ENCODE measurements at regions not wholly inside any gene's neighbourhood (a gene's known extent, or its start where the extent isn't known, plus 50 kb on each side); places are given as distances from the start of the nearest gene placed in this dataset.

DNA sequence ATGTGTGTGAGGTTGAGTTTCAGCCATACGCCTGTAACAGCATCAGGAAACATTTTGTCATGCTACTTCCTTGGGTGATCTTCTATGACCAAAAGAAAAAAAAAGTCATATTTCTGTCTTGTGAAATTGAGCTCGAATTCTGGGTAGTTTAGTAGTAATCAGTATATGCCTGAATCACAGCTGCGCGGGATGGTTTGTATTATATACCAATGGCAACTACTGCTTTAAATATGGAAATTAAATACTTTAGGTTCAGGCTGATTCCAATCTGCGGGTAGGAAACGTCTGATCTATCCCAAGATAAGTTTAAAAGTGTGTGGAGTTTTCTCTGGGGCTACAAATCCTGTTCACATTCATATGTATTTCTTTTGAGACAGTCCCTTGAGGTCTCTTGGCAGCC, 115.6 kb upstream of the FERMT1 start:
- H3K4me3 ChIP-seq (ENCODE audit: low read depth in 1 of 3, low read length in 3 of 3), result no peak overlapping the region
- DNase-seq (ENCODE audit: low spot score), result no peak
- 68% methylated on average over 6 of the region's 6 CpGs for WGBS
- no peaks in the 10 kb centered on the region for H3K4me1 ChIP-seq (ENCODE audit: control insufficient read depth in 4 of 4, insufficient read depth in 4 of 4, low read length in 3 of 4)
- H3K36me3 ChIP-seq (ENCODE audit: control insufficient read depth in 4 of 4, insufficient read depth in 3 of 4, low read depth in 1 of 4, low read length in 3 of 4), result no peaks in the 10 kb centered on the region
- no peak for TF ChIP-seq CTCF (IDR thresholded peaks at IDR 0.05; ENCODE audit: low read depth, low read length, missing input control)
- no peak for TF ChIP-seq FOXA1 (IDR thresholded peaks at IDR 0.05)
- no peak for TF ChIP-seq ATF3 (IDR thresholded peaks at IDR 0.05)
- H3K27ac ChIP-seq (ENCODE audit: low read depth in 1 of 2, low read length in 2 of 2), result no peak overlapping the region
- H3K9ac ChIP-seq (ENCODE audit: low read depth in 1 of 2, low read length in 2 of 2), result no peak overlapping the region
- H3K9me3 ChIP-seq (ENCODE audit: control insufficient read depth in 4 of 4, low read length in 3 of 4), result no peaks in the 10 kb centered on the region
- no peaks in the 10 kb centered on the region for H3K27me3 ChIP-seq (ENCODE audit: control insufficient read depth in 4 of 4, insufficient read depth in 4 of 4, low read length in 3 of 4)

DNA sequence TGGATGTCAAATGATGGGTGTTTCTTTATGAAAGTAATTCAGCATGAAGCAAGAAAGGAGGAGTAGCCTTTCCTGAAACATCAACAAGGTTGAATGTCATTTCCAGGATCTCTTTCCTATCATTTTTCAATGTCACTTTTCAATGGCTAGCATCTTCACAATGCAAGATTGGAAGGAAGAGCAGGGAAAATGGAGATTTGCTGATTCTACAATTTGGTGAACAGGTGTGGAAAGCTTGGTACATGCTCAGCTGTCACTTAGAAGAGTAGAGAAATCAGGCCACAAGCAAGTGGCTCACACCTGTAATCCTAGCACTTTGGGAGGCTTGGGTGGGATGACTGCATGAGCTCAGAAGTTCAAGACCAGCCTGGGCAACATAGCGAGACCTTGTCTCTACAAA, 112.7 kb upstream of the FERMT1 start:
- Histone ChIP-seq H3K4me3 (ENCODE audit: low read depth in 1 of 3, low read length in 3 of 3) (no peak overlapping the region), H3K4me1 (ENCODE audit: control insufficient read depth in 4 of 4, insufficient read depth in 4 of 4, low read length in 3 of 4) (no peaks in the 10 kb centered on the region), H3K27me3 (ENCODE audit: control insufficient read depth in 4 of 4, insufficient read depth in 4 of 4, low read length in 3 of 4) (no peaks in the 10 kb centered on the region), H3K36me3 (ENCODE audit: control insufficient read depth in 4 of 4, insufficient read depth in 3 of 4, low read depth in 1 of 4, low read length in 3 of 4) (no peaks in the 10 kb centered on the region), H3K27ac (ENCODE audit: low read depth in 1 of 2, low read length in 2 of 2) (no peak overlapping the region), H3K9ac (ENCODE audit: low read depth in 1 of 2, low read length in 2 of 2) (no peak overlapping the region), H3K9me3 (ENCODE audit: control insufficient read depth in 4 of 4, low read length in 3 of 4) (peaks cover 0 to 3% (median 0%) of the 10 kb centered on the region in 4 donors)
- DNase-seq (ENCODE audit: low spot score), result no peak
- TF ChIP-seq FOXA1 (IDR thresholded peaks at IDR 0.05), result no peak
- TF ChIP-seq HNF4A (conservative IDR thresholded peaks at IDR 0.05), result no peak
- no peak for TF ChIP-seq RXRA (IDR thresholded peaks at IDR 0.05)
- no peak for TF ChIP-seq ATF3 (IDR thresholded peaks at IDR 0.05)
- no peak for TF ChIP-seq GABPA (IDR thresholded peaks at IDR 0.05 in 1 of 2, conservative IDR thresholded peaks at IDR 0.05 in 1 of 2)
- no peak for TF ChIP-seq RAD21 (IDR thresholded peaks at IDR 0.05)
- no peak for TF ChIP-seq NR2F2 (IDR thresholded peaks at IDR 0.05)
- no peak for TF ChIP-seq YY1 (IDR thresholded peaks at IDR 0.05)
- TF ChIP-seq JUND (IDR thresholded peaks at IDR 0.05), result no peak
- TF ChIP-seq CTCF (IDR thresholded peaks at IDR 0.05; ENCODE audit: low read depth, low read length, missing input control), result no peak
- WGBS, result 84% methylated on average over 1 of the region's 1 CpG

- no peak for DNase-seq (ENCODE audit: low spot score)
- Histone ChIP-seq H3K27me3 (ENCODE audit: control insufficient read depth in 4 of 4, insufficient read depth in 4 of 4, low read length in 3 of 4) (no peaks in the 10 kb centered on the region), H3K4me3 (ENCODE audit: low read depth in 1 of 3, low read length in 3 of 3) (no peak overlapping the region), H3K4me1 (ENCODE audit: control insufficient read depth in 4 of 4, insufficient read depth in 4 of 4, low read length in 3 of 4) (no peaks in the 10 kb centered on the region), H3K9me3 (ENCODE audit: control insufficient read depth in 4 of 4, low read length in 3 of 4) (peaks cover 0 to 3% (median 0%) of the 10 kb centered on the region in 4 donors), H3K27ac (ENCODE audit: low read depth in 1 of 2, low read length in 2 of 2) (no peak overlapping the region), H3K36me3 (ENCODE audit: control insufficient read depth in 4 of 4, insufficient read depth in 3 of 4, low read depth in 1 of 4, low read length in 3 of 4) (no peaks in the 10 kb centered on the region), H3K9ac (ENCODE audit: low read depth in 1 of 2, low read length in 2 of 2) (no peak overlapping the region)
- WGBS, result 83% methylated on average over 3 of the region's 3 CpGs
- TF ChIP-seq YY1 (IDR thresholded peaks at IDR 0.05), result no peak
- TF ChIP-seq, protein P1, sequence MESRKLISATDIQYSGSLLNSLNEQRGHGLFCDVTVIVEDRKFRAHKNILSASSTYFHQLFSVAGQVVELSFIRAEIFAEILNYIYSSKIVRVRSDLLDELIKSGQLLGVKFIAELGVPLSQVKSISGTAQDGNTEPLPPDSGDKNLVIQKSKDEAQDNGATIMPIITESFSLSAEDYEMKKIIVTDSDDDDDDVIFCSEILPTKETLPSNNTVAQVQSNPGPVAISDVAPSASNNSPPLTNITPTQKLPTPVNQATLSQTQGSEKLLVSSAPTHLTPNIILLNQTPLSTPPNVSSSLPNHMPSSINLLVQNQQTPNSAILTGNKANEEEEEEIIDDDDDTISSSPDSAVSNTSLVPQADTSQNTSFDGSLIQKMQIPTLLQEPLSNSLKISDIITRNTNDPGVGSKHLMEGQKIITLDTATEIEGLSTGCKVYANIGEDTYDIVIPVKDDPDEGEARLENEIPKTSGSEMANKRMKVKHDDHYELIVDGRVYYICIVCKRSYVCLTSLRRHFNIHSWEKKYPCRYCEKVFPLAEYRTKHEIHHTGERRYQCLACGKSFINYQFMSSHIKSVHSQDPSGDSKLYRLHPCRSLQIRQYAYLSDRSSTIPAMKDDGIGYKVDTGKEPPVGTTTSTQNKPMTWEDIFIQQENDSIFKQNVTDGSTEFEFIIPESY (IDR thresholded peaks at IDR 0.05), result no peak
- TF ChIP-seq NR2F2 (IDR thresholded peaks at IDR 0.05), result no peak
- TF ChIP-seq FOXA2 (IDR thresholded peaks at IDR 0.05), result no peak
- TF ChIP-seq FOXA1 (IDR thresholded peaks at IDR 0.05), result no peak
- no peak for TF ChIP-seq GABPA (IDR thresholded peaks at IDR 0.05 in 1 of 2, conservative IDR thresholded peaks at IDR 0.05 in 1 of 2)
- TF ChIP-seq, protein P2, sequence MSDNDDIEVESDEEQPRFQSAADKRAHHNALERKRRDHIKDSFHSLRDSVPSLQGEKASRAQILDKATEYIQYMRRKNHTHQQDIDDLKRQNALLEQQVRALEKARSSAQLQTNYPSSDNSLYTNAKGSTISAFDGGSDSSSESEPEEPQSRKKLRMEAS (IDR thresholded peaks at IDR 0.05), result no peak
- TF ChIP-seq SP1 (IDR thresholded peaks at IDR 0.05), result no peak
- no peak for TF ChIP-seq TAF1 (conservative IDR thresholded peaks at IDR 0.05)
- TF ChIP-seq RAD21 (IDR thresholded peaks at IDR 0.05), result no peak
- TF ChIP-seq HNF4G (IDR thresholded peaks at IDR 0.05), result no peak
- TF ChIP-seq, protein P3, sequence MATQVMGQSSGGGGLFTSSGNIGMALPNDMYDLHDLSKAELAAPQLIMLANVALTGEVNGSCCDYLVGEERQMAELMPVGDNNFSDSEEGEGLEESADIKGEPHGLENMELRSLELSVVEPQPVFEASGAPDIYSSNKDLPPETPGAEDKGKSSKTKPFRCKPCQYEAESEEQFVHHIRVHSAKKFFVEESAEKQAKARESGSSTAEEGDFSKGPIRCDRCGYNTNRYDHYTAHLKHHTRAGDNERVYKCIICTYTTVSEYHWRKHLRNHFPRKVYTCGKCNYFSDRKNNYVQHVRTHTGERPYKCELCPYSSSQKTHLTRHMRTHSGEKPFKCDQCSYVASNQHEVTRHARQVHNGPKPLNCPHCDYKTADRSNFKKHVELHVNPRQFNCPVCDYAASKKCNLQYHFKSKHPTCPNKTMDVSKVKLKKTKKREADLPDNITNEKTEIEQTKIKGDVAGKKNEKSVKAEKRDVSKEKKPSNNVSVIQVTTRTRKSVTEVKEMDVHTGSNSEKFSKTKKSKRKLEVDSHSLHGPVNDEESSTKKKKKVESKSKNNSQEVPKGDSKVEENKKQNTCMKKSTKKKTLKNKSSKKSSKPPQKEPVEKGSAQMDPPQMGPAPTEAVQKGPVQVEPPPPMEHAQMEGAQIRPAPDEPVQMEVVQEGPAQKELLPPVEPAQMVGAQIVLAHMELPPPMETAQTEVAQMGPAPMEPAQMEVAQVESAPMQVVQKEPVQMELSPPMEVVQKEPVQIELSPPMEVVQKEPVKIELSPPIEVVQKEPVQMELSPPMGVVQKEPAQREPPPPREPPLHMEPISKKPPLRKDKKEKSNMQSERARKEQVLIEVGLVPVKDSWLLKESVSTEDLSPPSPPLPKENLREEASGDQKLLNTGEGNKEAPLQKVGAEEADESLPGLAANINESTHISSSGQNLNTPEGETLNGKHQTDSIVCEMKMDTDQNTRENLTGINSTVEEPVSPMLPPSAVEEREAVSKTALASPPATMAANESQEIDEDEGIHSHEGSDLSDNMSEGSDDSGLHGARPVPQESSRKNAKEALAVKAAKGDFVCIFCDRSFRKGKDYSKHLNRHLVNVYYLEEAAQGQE (IDR thresholded peaks at IDR 0.05), result no peak
These were observed 109.6 kb upstream of the FERMT1 start for GRCh38 chr20:6232436-6232835.
